ENCODE measurements at regions not wholly inside any gene's neighbourhood (a gene's known extent, or its start where the extent isn't known, plus 50 kb on each side); places are given as distances from the start of the nearest gene placed in this dataset.

- no peak for TF ChIP-seq CTCF (conservative IDR thresholded peaks at IDR 0.05; ENCODE audit: low read depth, low read length)
- no peak for TF ChIP-seq EZH2 (IDR thresholded peaks at IDR 0.05; ENCODE audit: low read length, unreplicated experiment)
- no peak for TF ChIP-seq EZH2phosphoT487 (IDR thresholded peaks at IDR 0.05; ENCODE audit: borderline replicate concordance, low read length)
These were observed 93.7 kb upstream of the PDE1C start for GRCh38 chr7:32163896-32164295.

Data from PC-3 (cell line).